ENCODE measurements at regions not wholly inside any gene's neighbourhood (a gene's known extent, or its start where the extent isn't known, plus 50 kb on each side); places are given as distances from the start of the nearest gene placed in this dataset.

GRCh38 chr6:140844167-140844566 is 1288.6 kb upstream of the GJE1 start:
- no peak for TF ChIP-seq POLR2A (IDR thresholded peaks at IDR 0.05)
- TF ChIP-seq, protein P1, sequence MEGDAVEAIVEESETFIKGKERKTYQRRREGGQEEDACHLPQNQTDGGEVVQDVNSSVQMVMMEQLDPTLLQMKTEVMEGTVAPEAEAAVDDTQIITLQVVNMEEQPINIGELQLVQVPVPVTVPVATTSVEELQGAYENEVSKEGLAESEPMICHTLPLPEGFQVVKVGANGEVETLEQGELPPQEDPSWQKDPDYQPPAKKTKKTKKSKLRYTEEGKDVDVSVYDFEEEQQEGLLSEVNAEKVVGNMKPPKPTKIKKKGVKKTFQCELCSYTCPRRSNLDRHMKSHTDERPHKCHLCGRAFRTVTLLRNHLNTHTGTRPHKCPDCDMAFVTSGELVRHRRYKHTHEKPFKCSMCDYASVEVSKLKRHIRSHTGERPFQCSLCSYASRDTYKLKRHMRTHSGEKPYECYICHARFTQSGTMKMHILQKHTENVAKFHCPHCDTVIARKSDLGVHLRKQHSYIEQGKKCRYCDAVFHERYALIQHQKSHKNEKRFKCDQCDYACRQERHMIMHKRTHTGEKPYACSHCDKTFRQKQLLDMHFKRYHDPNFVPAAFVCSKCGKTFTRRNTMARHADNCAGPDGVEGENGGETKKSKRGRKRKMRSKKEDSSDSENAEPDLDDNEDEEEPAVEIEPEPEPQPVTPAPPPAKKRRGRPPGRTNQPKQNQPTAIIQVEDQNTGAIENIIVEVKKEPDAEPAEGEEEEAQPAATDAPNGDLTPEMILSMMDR (IDR thresholded peaks at IDR 0.05): no peak
